ENCODE measurements at regions not wholly inside any gene's neighbourhood (a gene's known extent, or its start where the extent isn't known, plus 50 kb on each side); places are given as distances from the start of the nearest gene placed in this dataset.

- TF ChIP-seq ATF4 (CRISPR knock-in tag; IDR thresholded peaks at IDR 0.05) (no peak), PPARG (CRISPR knock-in tag; conservative IDR thresholded peaks at IDR 0.05) (no peak), HCFC1 (IDR thresholded peaks at IDR 0.05; ENCODE audit: low read depth, low read length) (no peak), MAFK (conservative IDR thresholded peaks at IDR 0.05 in 1 of 2, IDR thresholded peaks at IDR 0.05 in 1 of 2; ENCODE audit: low read length in 2 of 2) (no peak), ZNF205 (CRISPR knock-in tag; IDR thresholded peaks at IDR 0.05) (no peak), DPF2 (CRISPR knock-in tag; IDR thresholded peaks at IDR 0.05; ENCODE audit: borderline replicate concordance, low read depth) (no peak), ZNF501 (CRISPR knock-in tag; IDR thresholded peaks at IDR 0.05) (no peak), MTF1 (CRISPR knock-in tag; IDR thresholded peaks at IDR 0.05) (no peak), EZH2 (conservative IDR thresholded peaks at IDR 0.05; ENCODE audit: low read depth, low read length) (no peak), SP1 (IDR thresholded peaks at IDR 0.05) (no peak), SP1 (CRISPR knock-in tag; IDR thresholded peaks at IDR 0.05) (no peak)
- TF ChIP-seq, protein P1, sequence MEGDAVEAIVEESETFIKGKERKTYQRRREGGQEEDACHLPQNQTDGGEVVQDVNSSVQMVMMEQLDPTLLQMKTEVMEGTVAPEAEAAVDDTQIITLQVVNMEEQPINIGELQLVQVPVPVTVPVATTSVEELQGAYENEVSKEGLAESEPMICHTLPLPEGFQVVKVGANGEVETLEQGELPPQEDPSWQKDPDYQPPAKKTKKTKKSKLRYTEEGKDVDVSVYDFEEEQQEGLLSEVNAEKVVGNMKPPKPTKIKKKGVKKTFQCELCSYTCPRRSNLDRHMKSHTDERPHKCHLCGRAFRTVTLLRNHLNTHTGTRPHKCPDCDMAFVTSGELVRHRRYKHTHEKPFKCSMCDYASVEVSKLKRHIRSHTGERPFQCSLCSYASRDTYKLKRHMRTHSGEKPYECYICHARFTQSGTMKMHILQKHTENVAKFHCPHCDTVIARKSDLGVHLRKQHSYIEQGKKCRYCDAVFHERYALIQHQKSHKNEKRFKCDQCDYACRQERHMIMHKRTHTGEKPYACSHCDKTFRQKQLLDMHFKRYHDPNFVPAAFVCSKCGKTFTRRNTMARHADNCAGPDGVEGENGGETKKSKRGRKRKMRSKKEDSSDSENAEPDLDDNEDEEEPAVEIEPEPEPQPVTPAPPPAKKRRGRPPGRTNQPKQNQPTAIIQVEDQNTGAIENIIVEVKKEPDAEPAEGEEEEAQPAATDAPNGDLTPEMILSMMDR (CRISPR knock-in tag; IDR thresholded peaks at IDR 0.05), result no peak
These were observed 99.1 kb downstream of the ALG10 start for GRCh38 chr12:34121360-34121759.

Data from HepG2 (cell line).